ENCODE measurements at regions not wholly inside any gene's neighbourhood (a gene's known extent, or its start where the extent isn't known, plus 50 kb on each side); places are given as distances from the start of the nearest gene placed in this dataset.

- Histone ChIP-seq H3K79me2 (ENCODE audit: low read length) (no peaks in the 10 kb centered on the region), H3K4me2 (ENCODE audit: low read depth, low read length, poor library complexity, severe bottlenecking) (no peak overlapping the region), H3K36me3 (ENCODE audit: insufficient read depth, low read length) (no peaks in the 10 kb centered on the region), H4K20me1 (ENCODE audit: insufficient read depth, low read depth, low read length) (no peaks in the 10 kb centered on the region), H2AFZ (ENCODE audit: low read length) (no peak overlapping the region), H3K9ac (ENCODE audit: low read length) (no peak overlapping the region), H3K4me1 (ENCODE audit: low read length) (no peaks in the 10 kb centered on the region), H3K4me3 (ENCODE audit: low read length) (no peak overlapping the region), H3K27me3 (ENCODE audit: low read length) (no peaks in the 10 kb centered on the region), H3K9me2 (replicated peaks; ENCODE audit: insufficient read depth, low read length) (no peaks in the 10 kb centered on the region), H3K9me3 (ENCODE audit: low read length) (no peaks in the 10 kb centered on the region), H3K27ac (ENCODE audit: low read length) (no peak overlapping the region)
- DNase-seq: no peak
Measured at GRCh38 chr18:53792762-53793161, 431.7 kb downstream of the MBD2 start.

- H2AFZ ChIP-seq (ENCODE audit: low read length): no peak overlapping the region
- no peak overlapping the region for H3K27ac ChIP-seq (ENCODE audit: low read length)
- no peaks in the 10 kb centered on the region for H3K36me3 ChIP-seq (ENCODE audit: insufficient read depth, low read length)
- H4K20me1 ChIP-seq (ENCODE audit: insufficient read depth, low read depth, low read length): no peaks in the 10 kb centered on the region
- H3K9me3 ChIP-seq (ENCODE audit: low read length): no peaks in the 10 kb centered on the region
- H3K79me2 ChIP-seq (ENCODE audit: low read length): no peaks in the 10 kb centered on the region
- no peaks in the 10 kb centered on the region for H3K4me1 ChIP-seq (ENCODE audit: low read length)
- H3K9ac ChIP-seq (ENCODE audit: low read length): no peak overlapping the region
- no peaks in the 10 kb centered on the region for H3K27me3 ChIP-seq (ENCODE audit: low read length)
- no peak overlapping the region for H3K4me3 ChIP-seq (ENCODE audit: low read length)
- H3K4me2 ChIP-seq (ENCODE audit: low read depth, low read length, poor library complexity, severe bottlenecking): no peak overlapping the region
- H3K9me2 ChIP-seq (replicated peaks; ENCODE audit: insufficient read depth, low read length): no peaks in the 10 kb centered on the region
- no peak for DNase-seq
Measured at GRCh38 chr18:53790786-53791185, 433.7 kb downstream of the MBD2 start.

GRCh38 chr18:53789376-53790247 is 434.9 kb downstream of the MBD2 start:
- no peaks in the 10 kb centered on the region for H3K9me2 ChIP-seq (replicated peaks; ENCODE audit: insufficient read depth, low read length)
- H3K9me3 ChIP-seq (ENCODE audit: low read length): no peaks in the 10 kb centered on the region
- H3K79me2 ChIP-seq (ENCODE audit: low read length): no peaks in the 10 kb centered on the region
- H3K4me2 ChIP-seq (ENCODE audit: low read depth, low read length, poor library complexity, severe bottlenecking): no peak overlapping the region
- H3K9ac ChIP-seq (ENCODE audit: low read length): no peak overlapping the region
- H3K4me3 ChIP-seq (ENCODE audit: low read length): no peak overlapping the region
- H3K36me3 ChIP-seq (ENCODE audit: insufficient read depth, low read length): no peaks in the 10 kb centered on the region
- H3K27me3 ChIP-seq (ENCODE audit: low read length): no peaks in the 10 kb centered on the region
- H2AFZ ChIP-seq (ENCODE audit: low read length): no peak overlapping the region
- no peaks in the 10 kb centered on the region for H4K20me1 ChIP-seq (ENCODE audit: insufficient read depth, low read depth, low read length)
- no peak overlapping the region for H3K27ac ChIP-seq (ENCODE audit: low read length)
- H3K4me1 ChIP-seq (ENCODE audit: low read length): no peaks in the 10 kb centered on the region
- DNase-seq: no peak

- H3K9me3 ChIP-seq (ENCODE audit: low read length): no peaks in the 10 kb centered on the region
- H3K4me3 ChIP-seq (ENCODE audit: low read length): no peak overlapping the region
- no peaks in the 10 kb centered on the region for H3K36me3 ChIP-seq (ENCODE audit: insufficient read depth, low read length)
- H3K79me2 ChIP-seq (ENCODE audit: low read length): no peaks in the 10 kb centered on the region
- H3K4me2 ChIP-seq (ENCODE audit: low read depth, low read length, poor library complexity, severe bottlenecking): no peak overlapping the region
- no peak for DNase-seq
- no peak overlapping the region for H3K27ac ChIP-seq (ENCODE audit: low read length)
- no peaks in the 10 kb centered on the region for H3K4me1 ChIP-seq (ENCODE audit: low read length)
- H2AFZ ChIP-seq (ENCODE audit: low read length): no peak overlapping the region
- H3K9ac ChIP-seq (ENCODE audit: low read length): no peak overlapping the region
- no peaks in the 10 kb centered on the region for H3K9me2 ChIP-seq (replicated peaks; ENCODE audit: insufficient read depth, low read length)
- H3K27me3 ChIP-seq (ENCODE audit: low read length): no peaks in the 10 kb centered on the region
- no peaks in the 10 kb centered on the region for H4K20me1 ChIP-seq (ENCODE audit: insufficient read depth, low read depth, low read length)
Measured at GRCh38 chr18:53785811-53786210, 438.7 kb downstream of the MBD2 start.

- Histone ChIP-seq H3K4me2 (ENCODE audit: low read depth, low read length, poor library complexity, severe bottlenecking) (no peak overlapping the region), H3K36me3 (ENCODE audit: insufficient read depth, low read length) (no peaks in the 10 kb centered on the region), H3K9me2 (replicated peaks; ENCODE audit: insufficient read depth, low read length) (no peaks in the 10 kb centered on the region), H3K27me3 (ENCODE audit: low read length) (no peaks in the 10 kb centered on the region), H3K9ac (ENCODE audit: low read length) (no peak overlapping the region), H2AFZ (ENCODE audit: low read length) (no peak overlapping the region), H3K4me1 (ENCODE audit: low read length) (no peaks in the 10 kb centered on the region), H4K20me1 (ENCODE audit: insufficient read depth, low read depth, low read length) (no peaks in the 10 kb centered on the region), H3K4me3 (ENCODE audit: low read length) (no peak overlapping the region), H3K9me3 (ENCODE audit: low read length) (no peaks in the 10 kb centered on the region), H3K79me2 (ENCODE audit: low read length) (no peaks in the 10 kb centered on the region), H3K27ac (ENCODE audit: low read length) (no peak overlapping the region)
- no peak for DNase-seq
Measured at GRCh38 chr18:53784253-53784652, 440.2 kb downstream of the MBD2 start.

- H4K20me1 ChIP-seq (ENCODE audit: insufficient read depth, low read depth, low read length): no peaks in the 10 kb centered on the region
- H3K27ac ChIP-seq (ENCODE audit: low read length): no peak overlapping the region
- no peak overlapping the region for H3K4me3 ChIP-seq (ENCODE audit: low read length)
- H3K4me2 ChIP-seq (ENCODE audit: low read depth, low read length, poor library complexity, severe bottlenecking): no peak overlapping the region
- no peaks in the 10 kb centered on the region for H3K9me3 ChIP-seq (ENCODE audit: low read length)
- no peak for DNase-seq
- no peaks in the 10 kb centered on the region for H3K27me3 ChIP-seq (ENCODE audit: low read length)
- H3K4me1 ChIP-seq (ENCODE audit: low read length): no peaks in the 10 kb centered on the region
- H3K36me3 ChIP-seq (ENCODE audit: insufficient read depth, low read length): no peaks in the 10 kb centered on the region
- H2AFZ ChIP-seq (ENCODE audit: low read length): no peak overlapping the region
- H3K9me2 ChIP-seq (replicated peaks; ENCODE audit: insufficient read depth, low read length): no peaks in the 10 kb centered on the region; the same call in 1 of the 2 replicates
- H3K79me2 ChIP-seq (ENCODE audit: low read length): no peaks in the 10 kb centered on the region
- H3K9ac ChIP-seq (ENCODE audit: low read length): no peak overlapping the region
Measured at GRCh38 chr18:53780666-53781065, 443.8 kb downstream of the MBD2 start.

GRCh38 chr18:53772293-53772692 is 452.2 kb downstream of the MBD2 start:
- Histone ChIP-seq H3K9me2 (replicated peaks; ENCODE audit: insufficient read depth, low read length) (no peaks in the 10 kb centered on the region; the same call in 1 of the 2 replicates), H3K27me3 (ENCODE audit: low read length) (no peaks in the 10 kb centered on the region), H3K9me3 (ENCODE audit: low read length) (no peaks in the 10 kb centered on the region), H3K9ac (ENCODE audit: low read length) (no peak overlapping the region), H3K36me3 (ENCODE audit: insufficient read depth, low read length) (no peaks in the 10 kb centered on the region), H3K4me1 (ENCODE audit: low read length) (no peaks in the 10 kb centered on the region), H3K4me2 (ENCODE audit: low read depth, low read length, poor library complexity, severe bottlenecking) (no peak overlapping the region), H3K4me3 (ENCODE audit: low read length) (no peak overlapping the region), H3K79me2 (ENCODE audit: low read length) (no peaks in the 10 kb centered on the region), H4K20me1 (ENCODE audit: insufficient read depth, low read depth, low read length) (no peaks in the 10 kb centered on the region), H3K27ac (ENCODE audit: low read length) (no peak overlapping the region), H2AFZ (ENCODE audit: low read length) (no peak overlapping the region)
- DNase-seq: no peak

- Histone ChIP-seq H3K4me2 (ENCODE audit: low read depth, low read length, poor library complexity, severe bottlenecking) (no peak overlapping the region), H3K9me3 (ENCODE audit: low read length) (no peaks in the 10 kb centered on the region), H3K4me3 (ENCODE audit: low read length) (no peak overlapping the region), H3K36me3 (ENCODE audit: insufficient read depth, low read length) (no peaks in the 10 kb centered on the region), H3K27me3 (ENCODE audit: low read length) (no peaks in the 10 kb centered on the region), H3K9me2 (replicated peaks; ENCODE audit: insufficient read depth, low read length) (no peaks in the 10 kb centered on the region; the same call in 1 of the 2 replicates), H3K27ac (ENCODE audit: low read length) (no peak overlapping the region), H2AFZ (ENCODE audit: low read length) (no peak overlapping the region), H4K20me1 (ENCODE audit: insufficient read depth, low read depth, low read length) (no peaks in the 10 kb centered on the region), H3K79me2 (ENCODE audit: low read length) (no peaks in the 10 kb centered on the region), H3K9ac (ENCODE audit: low read length) (no peak overlapping the region), H3K4me1 (ENCODE audit: low read length) (no peaks in the 10 kb centered on the region)
- no peak for DNase-seq
Measured at GRCh38 chr18:53771664-53772063, 452.8 kb downstream of the MBD2 start.

Data from Karpas-422 (cell line).